ENCODE measurements at regions not wholly inside any gene's neighbourhood (a gene's known extent, or its start where the extent isn't known, plus 50 kb on each side); places are given as distances from the start of the nearest gene placed in this dataset.
A peak's percentile ranks its signal among the peaks of the same experiment; 100 is the strongest.

DNA sequence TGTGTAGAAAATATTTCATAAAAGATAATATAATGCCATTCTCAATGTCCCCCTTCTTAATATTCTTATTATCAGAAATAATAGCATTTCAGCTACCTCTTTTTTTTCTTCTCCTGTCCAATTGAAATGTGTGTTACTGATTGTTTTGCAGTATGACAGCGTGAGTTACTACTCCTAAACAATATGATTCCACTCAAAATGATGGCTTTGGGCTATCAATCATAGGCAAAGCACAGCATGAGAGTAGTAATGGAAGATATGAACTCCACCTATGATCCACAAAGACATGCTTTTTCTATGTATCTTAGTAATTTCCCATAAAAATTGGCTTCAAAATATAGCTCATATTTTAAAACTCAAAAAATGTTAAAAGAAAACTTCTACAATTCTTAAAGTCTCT is 867.3 kb upstream of the NUDT12 start:
- no peak overlapping the region for H3K27ac Mint-ChIP-seq (ENCODE audit: unreplicated experiment)
- no peaks in the 10 kb centered on the region for H3K36me3 Mint-ChIP-seq (ENCODE audit: insufficient read depth, unreplicated experiment)
- no peak overlapping the region for H3K4me3 Mint-ChIP-seq (ENCODE audit: low read depth, unreplicated experiment)
- no peaks in the 10 kb centered on the region for H3K27me3 Mint-ChIP-seq (ENCODE audit: unreplicated experiment)
- TF ChIP-seq, protein P1, sequence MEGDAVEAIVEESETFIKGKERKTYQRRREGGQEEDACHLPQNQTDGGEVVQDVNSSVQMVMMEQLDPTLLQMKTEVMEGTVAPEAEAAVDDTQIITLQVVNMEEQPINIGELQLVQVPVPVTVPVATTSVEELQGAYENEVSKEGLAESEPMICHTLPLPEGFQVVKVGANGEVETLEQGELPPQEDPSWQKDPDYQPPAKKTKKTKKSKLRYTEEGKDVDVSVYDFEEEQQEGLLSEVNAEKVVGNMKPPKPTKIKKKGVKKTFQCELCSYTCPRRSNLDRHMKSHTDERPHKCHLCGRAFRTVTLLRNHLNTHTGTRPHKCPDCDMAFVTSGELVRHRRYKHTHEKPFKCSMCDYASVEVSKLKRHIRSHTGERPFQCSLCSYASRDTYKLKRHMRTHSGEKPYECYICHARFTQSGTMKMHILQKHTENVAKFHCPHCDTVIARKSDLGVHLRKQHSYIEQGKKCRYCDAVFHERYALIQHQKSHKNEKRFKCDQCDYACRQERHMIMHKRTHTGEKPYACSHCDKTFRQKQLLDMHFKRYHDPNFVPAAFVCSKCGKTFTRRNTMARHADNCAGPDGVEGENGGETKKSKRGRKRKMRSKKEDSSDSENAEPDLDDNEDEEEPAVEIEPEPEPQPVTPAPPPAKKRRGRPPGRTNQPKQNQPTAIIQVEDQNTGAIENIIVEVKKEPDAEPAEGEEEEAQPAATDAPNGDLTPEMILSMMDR (IDR thresholded peaks at IDR 0.05; ENCODE audit: unreplicated experiment): no peak
- CTCF ChIA-PET: no interaction called here
- no peaks in the 10 kb centered on the region for H3K4me1 Mint-ChIP-seq (ENCODE audit: low read depth, unreplicated experiment)
- BruUV-seq (replicated peaks): no TSS peak
- no peaks in the 10 kb centered on the region for H3K9me3 Mint-ChIP-seq (ENCODE audit: low read depth, unreplicated experiment)
- intact Hi-C loops (cut with micrococcal nuclease; ENCODE audit: unreplicated experiment): no loop called here
- no peak for DNase-seq

DNA sequence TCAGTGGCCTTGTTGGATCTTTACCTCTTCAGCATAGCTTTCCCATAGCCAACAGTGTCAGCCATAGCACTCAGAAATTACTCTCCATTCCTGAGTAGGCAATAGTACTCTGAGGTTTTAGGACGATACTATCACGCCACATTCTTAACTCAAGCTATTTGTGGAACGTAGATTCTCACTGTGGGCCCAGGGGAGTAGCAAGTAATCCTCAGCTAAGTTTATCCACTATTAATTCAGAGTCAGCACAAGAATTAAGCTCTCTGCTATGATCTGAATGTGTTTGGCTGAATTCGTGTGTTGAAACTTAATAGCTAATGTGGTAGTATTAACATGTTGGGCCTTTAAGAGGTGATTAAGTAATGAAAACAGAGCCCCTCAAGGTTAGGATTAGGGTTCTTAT is 858.8 kb upstream of the NUDT12 start:
- CTCF ChIA-PET: no interaction called here
- Mint-ChIP-seq H3K9me3 (ENCODE audit: low read depth, unreplicated experiment) (no peaks in the 10 kb centered on the region), H3K27ac (ENCODE audit: unreplicated experiment) (no peak overlapping the region), H3K4me1 (ENCODE audit: low read depth, unreplicated experiment) (no peaks in the 10 kb centered on the region), H3K4me3 (ENCODE audit: low read depth, unreplicated experiment) (no peak overlapping the region), H3K36me3 (ENCODE audit: insufficient read depth, unreplicated experiment) (no peaks in the 10 kb centered on the region), H3K27me3 (ENCODE audit: unreplicated experiment) (no peaks in the 10 kb centered on the region)
- intact Hi-C loops (cut with micrococcal nuclease; ENCODE audit: unreplicated experiment): no loop called here
- BruUV-seq (replicated peaks): no TSS peak
- DNase-seq: no peak
- TF ChIP-seq, protein P1 (IDR thresholded peaks at IDR 0.05; ENCODE audit: unreplicated experiment): no peak

DNA sequence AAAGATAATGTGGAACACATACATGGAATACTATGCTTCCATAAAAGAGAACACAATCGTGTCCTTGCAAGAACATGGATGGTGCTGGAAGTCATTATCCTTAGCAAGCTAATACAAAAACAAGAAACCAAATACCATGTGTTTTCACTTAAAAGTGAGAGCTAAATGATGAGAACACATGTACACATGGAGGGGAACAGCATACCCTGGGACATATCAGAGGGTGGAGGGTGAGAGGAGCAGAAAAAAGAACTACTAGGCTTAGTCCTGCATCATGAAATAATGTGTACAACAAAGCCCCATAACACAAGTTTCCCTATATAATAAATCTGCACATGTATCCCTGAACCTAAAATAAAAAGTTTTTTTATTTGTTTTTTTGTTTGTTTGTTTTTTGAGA is 855.5 kb upstream of the NUDT12 start:
- DNase-seq: no peak
- intact Hi-C loops (cut with micrococcal nuclease; ENCODE audit: unreplicated experiment): loop anchor here (10.0 kb wide), 1 partner anchor 473 kb away; no protein-coding TSS in a partner anchor
- no peaks in the 10 kb centered on the region for H3K4me1 Mint-ChIP-seq (ENCODE audit: low read depth, unreplicated experiment)
- H3K9me3 Mint-ChIP-seq (ENCODE audit: low read depth, unreplicated experiment): no peaks in the 10 kb centered on the region
- H3K27ac Mint-ChIP-seq (ENCODE audit: unreplicated experiment): no peak overlapping the region
- H3K36me3 Mint-ChIP-seq (ENCODE audit: insufficient read depth, unreplicated experiment): no peaks in the 10 kb centered on the region
- TF ChIP-seq, protein P1 (IDR thresholded peaks at IDR 0.05; ENCODE audit: unreplicated experiment): no peak
- BruUV-seq (replicated peaks): no TSS peak
- H3K4me3 Mint-ChIP-seq (ENCODE audit: low read depth, unreplicated experiment): no peak overlapping the region
- no peaks in the 10 kb centered on the region for H3K27me3 Mint-ChIP-seq (ENCODE audit: unreplicated experiment)
- CTCF ChIA-PET: no interaction called here

DNA sequence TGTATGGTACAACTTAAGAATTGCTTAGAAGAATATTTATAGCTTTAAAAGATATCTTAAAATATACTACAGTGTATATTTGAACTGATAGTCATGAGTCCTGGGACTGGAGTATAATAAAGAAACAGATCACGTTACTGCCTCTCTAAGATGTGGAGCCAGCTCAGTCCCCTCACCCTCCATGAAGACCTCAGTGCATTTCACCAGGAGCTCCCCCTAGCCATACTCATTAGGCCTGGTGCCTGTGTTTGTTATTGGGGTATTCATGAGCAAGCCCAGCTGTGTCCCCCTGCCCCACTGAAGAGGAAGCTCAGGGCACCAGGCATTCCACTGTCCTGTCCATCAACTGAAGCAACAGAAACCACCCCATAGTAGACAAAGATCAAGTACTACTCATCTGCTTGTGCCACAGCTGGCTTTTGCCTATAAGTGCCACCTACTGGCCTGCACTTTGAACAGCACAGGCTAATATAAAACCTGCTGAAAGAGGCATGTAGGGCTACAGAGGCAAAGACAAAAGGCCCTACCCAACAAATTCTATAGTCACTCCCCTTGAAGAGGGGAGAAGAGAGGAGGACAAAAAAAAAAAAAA is 850.2 kb upstream of the NUDT12 start:
- CTCF ChIA-PET: interaction anchor here (0.6 to 1.4 kb wide), 5 partner anchors 11 to 830 kb away, joined by 3 to 12 read pairs (median 4); no protein-coding TSS in a partner anchor
- no peaks in the 10 kb centered on the region for H3K4me1 Mint-ChIP-seq (ENCODE audit: low read depth, unreplicated experiment)
- no peak overlapping the region for H3K4me3 Mint-ChIP-seq (ENCODE audit: low read depth, unreplicated experiment)
- no peak overlapping the region for H3K27ac Mint-ChIP-seq (ENCODE audit: unreplicated experiment)
- intact Hi-C loops (cut with micrococcal nuclease; ENCODE audit: unreplicated experiment): loop anchor here (2.0 to 10.0 kb wide), 3 partner anchors 468 to 826 kb away; no protein-coding TSS in a partner anchor
- no peaks in the 10 kb centered on the region for H3K36me3 Mint-ChIP-seq (ENCODE audit: insufficient read depth, unreplicated experiment)
- no TSS peak for BruUV-seq (replicated peaks)
- peak; percentile 38 for DNase-seq
- TF ChIP-seq, protein P1 (IDR thresholded peaks at IDR 0.05; ENCODE audit: unreplicated experiment): peak; percentile 72
- no peaks in the 10 kb centered on the region for H3K9me3 Mint-ChIP-seq (ENCODE audit: low read depth, unreplicated experiment)
- H3K27me3 Mint-ChIP-seq (ENCODE audit: unreplicated experiment): no peaks in the 10 kb centered on the region

Data from Calu3 (cell line).